HL-60 (cell line): ENCODE measurements at regions not wholly inside any gene's neighbourhood (a gene's known extent, or its start where the extent isn't known, plus 50 kb on each side); places are given as distances from the start of the nearest gene placed in this dataset.

Experiments used
- GABPA ChIP-seq: IDR thresholded peaks from 2 replicates; pipeline ENCODE4 v1.6.1; 2012; ENCODE audit warnings: low read depth
- POLR2AphosphoS5 ChIP-seq: IDR thresholded peaks from 2 replicates; pipeline ENCODE4 v1.6.1; 2012; ENCODE audit warnings: low read depth
- SPI1 ChIP-seq: IDR thresholded peaks from 2 replicates; pipeline ENCODE4 v1.6.1; 2012; ENCODE audit warnings: low read depth, mild to moderate bottlenecking, borderline replicate concordance
- TF ChIP-seq, protein P1 (sequence below): IDR thresholded peaks from 2 replicates; pipeline ENCODE4 v1.6.1; 2012; ENCODE audit warnings: low read depth; ENCODE audit not compliant: insufficient replicate concordance
- TF ChIP-seq, protein P2 (sequence below): IDR thresholded peaks from one replicate; pipeline ENCODE4 v1.5.1; 2011; ENCODE audit warnings: low read length, control low read depth, inconsistent platforms; ENCODE audit not compliant: insufficient read depth

DNA sequence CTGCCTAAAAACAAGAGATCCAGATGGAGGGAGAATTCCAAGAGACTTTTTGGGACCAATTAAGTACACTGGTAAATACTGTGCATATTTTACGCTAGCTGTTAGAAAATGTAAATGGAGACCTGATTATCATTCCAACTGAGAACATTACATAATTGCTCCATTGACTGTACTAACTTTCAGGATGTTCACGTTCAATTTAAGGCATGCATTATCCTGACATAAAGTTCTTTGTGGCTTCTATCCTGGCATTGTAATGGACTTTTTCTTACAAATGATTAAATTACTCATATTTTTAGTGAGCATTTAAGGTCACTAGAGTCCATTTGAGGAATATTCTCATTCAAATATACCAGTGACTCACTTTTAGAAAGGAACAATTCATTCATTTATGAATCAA is 883.3 kb upstream of the TMPRSS15 start:
- TF ChIP-seq, protein P1, sequence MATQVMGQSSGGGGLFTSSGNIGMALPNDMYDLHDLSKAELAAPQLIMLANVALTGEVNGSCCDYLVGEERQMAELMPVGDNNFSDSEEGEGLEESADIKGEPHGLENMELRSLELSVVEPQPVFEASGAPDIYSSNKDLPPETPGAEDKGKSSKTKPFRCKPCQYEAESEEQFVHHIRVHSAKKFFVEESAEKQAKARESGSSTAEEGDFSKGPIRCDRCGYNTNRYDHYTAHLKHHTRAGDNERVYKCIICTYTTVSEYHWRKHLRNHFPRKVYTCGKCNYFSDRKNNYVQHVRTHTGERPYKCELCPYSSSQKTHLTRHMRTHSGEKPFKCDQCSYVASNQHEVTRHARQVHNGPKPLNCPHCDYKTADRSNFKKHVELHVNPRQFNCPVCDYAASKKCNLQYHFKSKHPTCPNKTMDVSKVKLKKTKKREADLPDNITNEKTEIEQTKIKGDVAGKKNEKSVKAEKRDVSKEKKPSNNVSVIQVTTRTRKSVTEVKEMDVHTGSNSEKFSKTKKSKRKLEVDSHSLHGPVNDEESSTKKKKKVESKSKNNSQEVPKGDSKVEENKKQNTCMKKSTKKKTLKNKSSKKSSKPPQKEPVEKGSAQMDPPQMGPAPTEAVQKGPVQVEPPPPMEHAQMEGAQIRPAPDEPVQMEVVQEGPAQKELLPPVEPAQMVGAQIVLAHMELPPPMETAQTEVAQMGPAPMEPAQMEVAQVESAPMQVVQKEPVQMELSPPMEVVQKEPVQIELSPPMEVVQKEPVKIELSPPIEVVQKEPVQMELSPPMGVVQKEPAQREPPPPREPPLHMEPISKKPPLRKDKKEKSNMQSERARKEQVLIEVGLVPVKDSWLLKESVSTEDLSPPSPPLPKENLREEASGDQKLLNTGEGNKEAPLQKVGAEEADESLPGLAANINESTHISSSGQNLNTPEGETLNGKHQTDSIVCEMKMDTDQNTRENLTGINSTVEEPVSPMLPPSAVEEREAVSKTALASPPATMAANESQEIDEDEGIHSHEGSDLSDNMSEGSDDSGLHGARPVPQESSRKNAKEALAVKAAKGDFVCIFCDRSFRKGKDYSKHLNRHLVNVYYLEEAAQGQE = no peak
- TF ChIP-seq, protein P2, sequence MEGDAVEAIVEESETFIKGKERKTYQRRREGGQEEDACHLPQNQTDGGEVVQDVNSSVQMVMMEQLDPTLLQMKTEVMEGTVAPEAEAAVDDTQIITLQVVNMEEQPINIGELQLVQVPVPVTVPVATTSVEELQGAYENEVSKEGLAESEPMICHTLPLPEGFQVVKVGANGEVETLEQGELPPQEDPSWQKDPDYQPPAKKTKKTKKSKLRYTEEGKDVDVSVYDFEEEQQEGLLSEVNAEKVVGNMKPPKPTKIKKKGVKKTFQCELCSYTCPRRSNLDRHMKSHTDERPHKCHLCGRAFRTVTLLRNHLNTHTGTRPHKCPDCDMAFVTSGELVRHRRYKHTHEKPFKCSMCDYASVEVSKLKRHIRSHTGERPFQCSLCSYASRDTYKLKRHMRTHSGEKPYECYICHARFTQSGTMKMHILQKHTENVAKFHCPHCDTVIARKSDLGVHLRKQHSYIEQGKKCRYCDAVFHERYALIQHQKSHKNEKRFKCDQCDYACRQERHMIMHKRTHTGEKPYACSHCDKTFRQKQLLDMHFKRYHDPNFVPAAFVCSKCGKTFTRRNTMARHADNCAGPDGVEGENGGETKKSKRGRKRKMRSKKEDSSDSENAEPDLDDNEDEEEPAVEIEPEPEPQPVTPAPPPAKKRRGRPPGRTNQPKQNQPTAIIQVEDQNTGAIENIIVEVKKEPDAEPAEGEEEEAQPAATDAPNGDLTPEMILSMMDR = no peak
- TF ChIP-seq GABPA = no peak
- TF ChIP-seq POLR2AphosphoS5 = no peak
- TF ChIP-seq SPI1 = no peak
